GM12875 (cell line): ENCODE measurements at regions not wholly inside any gene's neighbourhood (a gene's known extent, or its start where the extent isn't known, plus 50 kb on each side); places are given as distances from the start of the nearest gene placed in this dataset.

Source experiments
- H3K4me3 ChIP-seq: one replicate; pipeline ENCODE4 v1.5.1; 2011; ENCODE audit warnings: low read depth, low read length, control low read depth
- CTCF ChIP-seq: IDR thresholded peaks from 2 replicates; pipeline ENCODE4 v1.5.1; 2011; ENCODE audit warnings: low read depth, mild to moderate bottlenecking, control low read depth, inconsistent platforms, low read length, moderate library complexity, borderline replicate concordance; ENCODE audit not compliant: insufficient read depth

DNA sequence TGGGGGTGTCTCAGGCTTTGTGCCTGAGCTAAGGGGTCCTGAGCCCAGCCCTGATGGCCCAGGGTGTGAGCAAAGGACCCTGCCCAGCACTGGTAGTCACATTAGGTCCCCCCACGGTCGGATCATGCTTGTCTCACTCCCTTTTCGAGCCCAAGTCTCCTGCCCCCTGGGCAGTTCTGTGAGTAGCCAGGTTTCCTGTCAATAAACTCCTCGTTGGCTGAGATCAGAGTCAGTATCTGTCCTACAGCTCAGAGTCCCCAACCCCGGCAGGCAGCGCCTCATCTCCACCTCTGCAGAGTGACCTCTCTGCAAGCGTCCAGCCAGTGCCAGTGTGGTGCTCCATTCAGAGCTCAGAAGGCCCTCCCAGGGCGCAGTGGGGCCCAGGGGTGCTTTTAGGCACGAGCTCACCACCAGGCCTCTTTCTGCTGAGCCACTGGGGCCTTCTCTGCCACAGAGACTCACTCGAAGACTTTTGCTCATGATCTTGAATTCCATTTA lies 93.7 kb upstream of the PMEPA1 start:
- H3K4me3 ChIP-seq: no peak overlapping the region
- no peak for TF ChIP-seq CTCF

DNA sequence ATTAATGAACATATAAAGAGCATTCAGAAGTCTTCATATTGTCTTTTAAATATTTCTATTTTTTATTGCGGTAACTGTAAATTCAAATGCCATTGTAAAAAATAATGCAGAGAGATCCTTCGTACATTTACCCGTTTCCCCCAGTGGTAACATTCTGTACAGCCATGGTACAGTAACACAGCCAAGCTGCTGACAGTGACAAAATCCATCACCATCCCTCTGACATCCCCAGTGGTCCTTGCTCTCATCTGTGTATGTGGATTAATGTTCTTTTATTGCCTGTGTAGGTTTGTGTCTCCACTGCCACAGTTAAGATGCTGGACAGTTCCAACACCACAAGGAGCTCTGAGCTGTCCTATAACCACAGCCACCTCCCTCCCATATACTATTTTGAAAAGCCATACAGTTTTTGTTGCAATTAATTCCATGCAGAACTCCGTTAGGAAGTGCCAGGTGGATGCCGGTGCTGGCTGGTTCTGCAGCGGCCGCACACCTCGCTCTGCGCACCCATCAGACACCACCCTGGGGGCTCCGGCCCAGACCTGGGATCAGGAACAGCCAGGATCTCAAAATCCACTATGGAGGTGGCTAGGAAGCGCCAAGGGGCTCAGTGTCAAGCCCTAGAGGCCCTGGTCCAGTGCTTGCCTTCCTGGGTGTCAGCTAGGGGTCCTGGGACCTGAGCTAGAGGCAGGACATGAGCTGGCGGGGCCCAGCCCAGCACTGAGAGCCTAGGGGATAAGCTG lies 93.1 kb upstream of the PMEPA1 start:
- no peak for TF ChIP-seq CTCF
- H3K4me3 ChIP-seq: no peak overlapping the region

GRCh38 chr20:57801581-57801980 lies 91.8 kb upstream of the PMEPA1 start:
- H3K4me3 ChIP-seq: no peak overlapping the region
- no peak for TF ChIP-seq CTCF

GRCh38 chr20:57800791-57801430 lies 91.1 kb upstream of the PMEPA1 start:
- no peak for TF ChIP-seq CTCF
- H3K4me3 ChIP-seq: no peak overlapping the region

- TF ChIP-seq CTCF: no peak
- H3K4me3 ChIP-seq: no peak overlapping the region
Observed at GRCh38 chr20:57797401-57797800, 87.6 kb upstream of the PMEPA1 start.

DNA sequence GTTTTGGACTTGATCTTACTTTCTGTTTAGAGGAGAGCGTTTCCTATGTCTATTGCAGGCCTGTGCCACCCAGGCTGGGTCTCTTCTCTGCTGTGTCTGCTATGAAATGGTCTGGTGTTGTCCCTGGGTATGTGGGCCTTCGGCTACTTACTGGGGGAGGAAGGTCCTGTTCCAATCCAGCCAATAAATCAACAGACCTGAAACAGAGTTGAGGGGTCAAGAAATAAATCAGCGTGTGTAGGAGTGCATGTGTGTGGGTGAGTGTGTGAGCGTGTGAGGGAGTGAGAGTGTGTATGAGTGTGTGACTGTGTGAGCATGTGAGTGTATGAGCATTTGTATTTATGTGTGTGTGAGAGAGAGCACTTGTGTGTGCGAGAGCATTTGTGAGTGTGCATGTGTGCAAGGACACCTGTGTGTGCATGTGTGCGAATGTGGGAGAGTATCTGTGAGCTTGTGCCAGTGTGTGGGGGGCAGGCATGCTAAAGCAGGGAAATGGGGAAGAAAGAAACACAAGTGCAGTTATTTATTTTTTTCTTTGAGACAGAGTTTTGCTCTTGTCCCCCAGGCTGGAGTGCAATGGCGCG lies 86.3 kb upstream of the PMEPA1 start:
- H3K4me3 ChIP-seq: no peak overlapping the region
- TF ChIP-seq CTCF: no peak

GRCh38 chr20:57795342-57795697 lies 85.5 kb upstream of the PMEPA1 start:
- TF ChIP-seq CTCF: no peak
- no peak overlapping the region for H3K4me3 ChIP-seq
